Adrenal gland (tissue), 9 donors: ENCODE measurements at regions not wholly inside any gene's neighbourhood (a gene's known extent, or its start where the extent isn't known, plus 50 kb on each side); places are given as distances from the start of the nearest gene placed in this dataset.

Experiments
- DNase-seq, 7 donors: peaks; one replicate each; pipeline ENCODE4 v3.0.0-alpha.2; 2019 to 2020
- H3K27ac ChIP-seq, 5 donors: fragments of 200-600 bp; sonication (generic) in 4 of 5; 1 replicate in 3 of 5; 2 replicates in 2 of 5; pipeline versions ENCODE4 v1.5.1 to v1.8.0; 2016 to 2020; ENCODE audit warnings: mild to moderate bottlenecking in 1 of 5
- H3K27me3 ChIP-seq: fragments of 200-600 bp; 2 replicates; pipeline ENCODE4 v1.8.0; 2021
- H3K36me3 ChIP-seq, 2 donors: fragments of 200-600 bp; replicated peaks in 1 of 2; 1 replicate in 1 of 2; 2 replicates in 1 of 2; pipeline versions ENCODE4 v1.5.1 to v1.8.0; 2018 to 2022
- H3K4me1 ChIP-seq, 2 donors: fragments of 200-600 bp; replicated peaks in 1 of 2; 1 replicate in 1 of 2; 2 replicates in 1 of 2; pipeline versions ENCODE4 v1.5.1 to v1.8.0; 2018 to 2021
- H3K4me3 ChIP-seq, 4 donors: fragments of 200-600 bp; sonication (generic) in 3 of 4; one replicate each; pipeline ENCODE4 v1.5.1; 2016 to 2018
- H3K9me3 ChIP-seq, 3 donors: fragments of 200-600 bp; sonication (generic) in 1 of 3; replicated peaks in 1 of 3; 1 replicate in 2 of 3; 2 replicates in 1 of 3; pipeline versions ENCODE4 v1.5.1 to v1.8.0; 2016 to 2021
- CTCF ChIP-seq, 6 experiments: fragments of 450-650 bp in 4 of 6; fragments of 200-600 bp in 2 of 6; sonication (generic) in 1 of 6; IDR thresholded peaks; 1 replicate in 5 of 6; 2 replicates in 1 of 6; pipeline versions ENCODE4 v1.5.1 to v1.8.0; 2016 to 2021; ENCODE audit warnings: antibody characterized with exemption in 6 of 6, mild to moderate bottlenecking in 2 of 6, moderate library complexity in 1 of 6
- POLR2A ChIP-seq, 2 donors: fragments of 450-650 bp; IDR thresholded peaks; one replicate each; pipeline ENCODE4 v1.6.1; 2017; ENCODE audit warnings: antibody characterized with exemption in 2 of 2, mild to moderate bottlenecking in 2 of 2, moderate library complexity in 1 of 2
- WGBS, 4 donors: extraction: QIAGEN DNeasy Blood & Tissue Kit in 2 of 4; methylation state at CpG; one replicate each; pipeline versions ENCODE4 v1.1.5 to v1.1.7; 2013 to 2017; 5-methylcytosine and 5-hydroxymethylcytosine counted together
- intact Hi-C, 2 donors: fragments of 100-400 bp; cut with DNase I; formaldehyde crosslinking; loops; one replicate each; pipeline versions ENCODE4 v1.14.1 to v1.15.0; 2022 to 2023
- donor health status: healthy with polysubstance abuse.
- donor health status: Bipolar disorder and iron deficiency.
- donor health status: DM: yes; HTN: yes; CAD: no.
- donor health status: DM: no; HTN: no; CAD: no.
- donor health status: DM: no; HTN: no; CAD: no.

- intact Hi-C loops: no loop called here
- Histone ChIP-seq H3K4me1 (no peaks in the 10 kb centered on the region), H3K27me3 (no peaks in the 10 kb centered on the region), H3K9me3 (no peaks in the 10 kb centered on the region), H3K4me3 (no peak overlapping the region), H3K36me3 (no peaks in the 10 kb centered on the region), H3K27ac (peak overlapping the region in 2 of 5 donors; percentile 17 to 72)
- TF ChIP-seq POLR2A (IDR thresholded peaks at IDR 0.05) (no peak), CTCF (IDR thresholded peaks at IDR 0.05) (no peak)
- WGBS, 4 donors: 78 to 86% (median 85%) methylated on average over 5 to 23 of the region's 23 CpGs
- DNase-seq: no peak
Measured at GRCh38 chr6:167575158-167575696, 250.3 kb downstream of the TTLL2 start.

- Histone ChIP-seq H3K27me3 (no peaks in the 10 kb centered on the region), H3K4me3 (no peak overlapping the region), H3K9me3 (no peaks in the 10 kb centered on the region), H3K36me3 (no peaks in the 10 kb centered on the region), H3K27ac (peak overlapping the region in 1 of 5 donors; percentile 72), H3K4me1 (no peaks in the 10 kb centered on the region)
- intact Hi-C loops: no loop called here
- 85 to 93% (median 87%) methylated on average over 20 to 23 of the region's 23 CpGs for WGBS, 4 donors
- peak in 1 of 7 donors; percentile 11 for DNase-seq
- TF ChIP-seq POLR2A (IDR thresholded peaks at IDR 0.05) (no peak), CTCF (IDR thresholded peaks at IDR 0.05) (no peak)
Measured at GRCh38 chr6:167576050-167576741, 250.5 kb upstream of the AFDN start.

- intact Hi-C loops: no loop called here
- Histone ChIP-seq H3K27ac (no peak overlapping the region), H3K9me3 (no peaks in the 10 kb centered on the region), H3K4me3 (no peak overlapping the region), H3K36me3 (no peaks in the 10 kb centered on the region), H3K4me1 (no peaks in the 10 kb centered on the region), H3K27me3 (no peaks in the 10 kb centered on the region)
- TF ChIP-seq POLR2A (IDR thresholded peaks at IDR 0.05) (no peak), CTCF (IDR thresholded peaks at IDR 0.05) (no peak)
- DNase-seq: no peak
- WGBS, 4 donors: 71 to 80% (median 72%) methylated on average over 14 to 21 of the region's 21 CpGs
Measured at GRCh38 chr6:167576828-167577503, 249.7 kb upstream of the AFDN start.

GRCh38 chr6:167577891-167578361, 248.8 kb upstream of the AFDN start:
- Histone ChIP-seq H3K27ac (no peak overlapping the region), H3K4me1 (no peaks in the 10 kb centered on the region), H3K4me3 (no peak overlapping the region), H3K9me3 (peaks cover 0 to 3% (median 0%) of the 10 kb centered on the region in 3 donors), H3K36me3 (no peaks in the 10 kb centered on the region), H3K27me3 (no peaks in the 10 kb centered on the region)
- 65 to 85% (median 81%) methylated on average over 10 to 13 of the region's 13 CpGs for WGBS, 4 donors
- intact Hi-C loops: no loop called here
- no peak for DNase-seq
- no peak for TF ChIP-seq POLR2A (IDR thresholded peaks at IDR 0.05)
- TF ChIP-seq CTCF (IDR thresholded peaks at IDR 0.05): no peak
